Neutrophil (primary cell): ENCODE measurements at regions not wholly inside any gene's neighbourhood (a gene's known extent, or its start where the extent isn't known, plus 50 kb on each side); places are given as distances from the start of the nearest gene placed in this dataset.

ENCODE experiments used
- H3K27ac ChIP-seq: fragments of 200-600 bp; sonication (generic); 2 replicates; pipeline ENCODE4 v1.5.1; 2016; ENCODE audit warnings: mild to moderate bottlenecking, moderate library complexity
- H3K27me3 ChIP-seq: fragments of 200-600 bp; sonication (generic); 2 replicates; pipeline ENCODE4 v1.6.0; 2016; ENCODE audit warnings: mild to moderate bottlenecking
- H3K36me3 ChIP-seq: fragments of 200-600 bp; sonication (generic); 2 replicates; pipeline ENCODE4 v1.5.1; 2017
- H3K4me1 ChIP-seq, 2 experiments: fragments of 200-600 bp in 1 of 2; sonication (generic) in 1 of 2; 1 replicate in 1 of 2; 2 replicates in 1 of 2; pipeline versions ENCODE4 v1.5.1 to v1.6.1; 2013 to 2016; ENCODE audit warnings: low read depth in 1 of 2, low read length in 1 of 2, mild to moderate bottlenecking in 1 of 2, moderate library complexity in 1 of 2; ENCODE audit not compliant: control insufficient read depth in 1 of 2, insufficient read depth in 1 of 2
- H3K4me3 ChIP-seq, 2 experiments: fragments of 200-600 bp in 1 of 2; sonication (generic) in 1 of 2; 1 replicate in 1 of 2; 2 replicates in 1 of 2; pipeline ENCODE4 v1.5.1; 2013 to 2016; ENCODE audit warnings: low read depth in 1 of 2, low read length in 1 of 2, mild to moderate bottlenecking in 1 of 2, moderate library complexity in 1 of 2
- H3K9me3 ChIP-seq: fragments of 200-600 bp; sonication (generic); 2 replicates; pipeline ENCODE4 v1.5.1; 2016
- TF ChIP-seq, protein P1 (sequence below): fragments of 200-600 bp; sonication (generic); IDR thresholded peaks from 2 replicates; pipeline ENCODE4 v1.5.1; 2016; ENCODE audit warnings: antibody characterized with exemption

DNA sequence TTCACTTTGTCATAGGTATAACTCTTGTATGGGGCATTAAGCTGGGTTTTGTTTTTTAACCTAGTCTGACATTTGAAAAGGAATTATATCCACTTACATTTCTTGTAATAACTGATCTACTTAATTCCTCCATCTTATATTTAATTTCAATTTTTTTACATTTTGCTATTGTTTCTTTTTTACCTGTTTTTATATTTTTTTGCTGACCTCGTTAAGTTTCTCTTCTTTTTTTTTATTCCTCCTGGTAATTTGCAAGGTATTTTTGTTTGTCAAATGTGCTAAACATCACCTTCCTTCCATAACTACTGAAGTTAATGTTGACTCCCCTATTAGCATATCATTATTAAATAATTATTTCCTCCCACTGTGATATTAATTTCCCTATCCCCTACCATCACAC lies 87.7 kb upstream of the NR2F2 start:
- no peaks in the 10 kb centered on the region for H3K4me1 ChIP-seq
- H3K4me3 ChIP-seq: no peak overlapping the region
- no peaks in the 10 kb centered on the region for H3K36me3 ChIP-seq
- no peaks in the 10 kb centered on the region for H3K9me3 ChIP-seq
- H3K27me3 ChIP-seq: no peaks in the 10 kb centered on the region
- H3K27ac ChIP-seq: no peak overlapping the region
- TF ChIP-seq, protein P1, sequence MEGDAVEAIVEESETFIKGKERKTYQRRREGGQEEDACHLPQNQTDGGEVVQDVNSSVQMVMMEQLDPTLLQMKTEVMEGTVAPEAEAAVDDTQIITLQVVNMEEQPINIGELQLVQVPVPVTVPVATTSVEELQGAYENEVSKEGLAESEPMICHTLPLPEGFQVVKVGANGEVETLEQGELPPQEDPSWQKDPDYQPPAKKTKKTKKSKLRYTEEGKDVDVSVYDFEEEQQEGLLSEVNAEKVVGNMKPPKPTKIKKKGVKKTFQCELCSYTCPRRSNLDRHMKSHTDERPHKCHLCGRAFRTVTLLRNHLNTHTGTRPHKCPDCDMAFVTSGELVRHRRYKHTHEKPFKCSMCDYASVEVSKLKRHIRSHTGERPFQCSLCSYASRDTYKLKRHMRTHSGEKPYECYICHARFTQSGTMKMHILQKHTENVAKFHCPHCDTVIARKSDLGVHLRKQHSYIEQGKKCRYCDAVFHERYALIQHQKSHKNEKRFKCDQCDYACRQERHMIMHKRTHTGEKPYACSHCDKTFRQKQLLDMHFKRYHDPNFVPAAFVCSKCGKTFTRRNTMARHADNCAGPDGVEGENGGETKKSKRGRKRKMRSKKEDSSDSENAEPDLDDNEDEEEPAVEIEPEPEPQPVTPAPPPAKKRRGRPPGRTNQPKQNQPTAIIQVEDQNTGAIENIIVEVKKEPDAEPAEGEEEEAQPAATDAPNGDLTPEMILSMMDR: no peak

DNA sequence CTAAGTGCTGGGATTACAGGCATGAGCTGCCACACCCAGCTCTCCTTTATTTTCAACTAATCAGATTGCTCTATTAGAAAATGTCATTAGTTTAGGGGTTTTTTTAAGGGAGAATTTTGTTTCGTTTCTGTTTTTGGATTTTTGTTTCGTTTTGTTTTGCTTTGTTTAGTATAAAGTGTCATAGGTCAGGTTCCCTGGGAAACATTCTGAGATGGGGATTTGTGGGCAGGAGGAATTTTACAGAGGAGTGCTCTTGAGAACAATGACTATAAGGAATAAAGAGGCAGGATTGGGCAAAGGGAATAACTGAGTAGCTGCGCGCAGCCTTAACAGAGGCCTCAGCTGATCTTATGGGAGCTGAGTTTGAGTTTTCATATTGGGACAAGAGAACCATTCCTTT lies 86.8 kb upstream of the NR2F2 start:
- TF ChIP-seq, protein P1: no peak
- H3K9me3 ChIP-seq: no peaks in the 10 kb centered on the region

DNA sequence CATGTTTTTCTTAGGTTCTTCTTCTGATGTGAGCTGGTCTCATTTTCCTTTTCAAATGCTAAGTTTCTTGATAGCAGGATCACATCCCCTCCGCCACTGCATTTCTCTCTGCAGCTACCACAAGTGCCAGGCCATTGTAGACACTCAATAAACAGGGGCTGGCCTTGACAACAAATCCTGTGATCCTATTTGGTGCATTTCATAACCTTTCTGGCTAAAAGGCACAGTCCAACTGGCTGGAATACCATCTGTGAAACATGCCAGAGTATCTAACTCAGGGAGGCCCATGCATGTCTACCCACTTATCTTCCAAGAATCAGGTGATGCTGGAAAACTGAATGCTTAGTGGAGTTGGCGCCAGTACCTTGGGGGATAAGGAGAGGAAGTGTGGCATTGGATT lies 85.2 kb upstream of the NR2F2 start:
- Histone ChIP-seq H3K27me3 (no peaks in the 10 kb centered on the region), H3K4me1 (no peaks in the 10 kb centered on the region), H3K9me3 (no peaks in the 10 kb centered on the region), H3K27ac (no peak overlapping the region), H3K4me3 (no peak overlapping the region), H3K36me3 (no peaks in the 10 kb centered on the region)
- TF ChIP-seq, protein P1: no peak

More for the DNA sequence above, 86.8 kb upstream of the NR2F2 start:
- Histone ChIP-seq H3K27ac (no peak overlapping the region), H3K4me3 (no peak overlapping the region), H3K27me3 (no peaks in the 10 kb centered on the region), H3K4me1 (no peaks in the 10 kb centered on the region), H3K36me3 (no peaks in the 10 kb centered on the region)

DNA sequence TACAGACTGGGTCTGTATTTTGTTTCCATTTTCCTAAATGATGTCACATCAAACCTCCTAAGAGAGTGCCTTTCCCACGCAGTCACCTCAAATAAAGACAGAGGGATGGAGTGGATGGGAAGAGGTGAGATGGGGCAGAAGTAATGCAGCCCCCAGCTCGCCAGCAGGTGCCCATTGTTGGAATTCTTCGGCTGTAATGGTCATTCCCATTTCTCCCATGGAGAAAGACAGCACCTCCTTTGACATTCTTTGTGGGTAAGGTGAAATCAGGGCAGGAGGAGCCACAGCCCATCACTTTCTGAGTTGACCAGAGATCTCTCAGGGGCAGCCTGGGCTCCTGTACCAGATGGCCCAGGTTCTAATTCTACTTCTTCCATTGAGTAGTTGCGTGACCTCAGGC lies 84.4 kb upstream of the NR2F2 start:
- H3K9me3 ChIP-seq: no peaks in the 10 kb centered on the region
- no peaks in the 10 kb centered on the region for H3K36me3 ChIP-seq
- H3K4me3 ChIP-seq: no peak overlapping the region
- H3K27me3 ChIP-seq: no peaks in the 10 kb centered on the region
- H3K27ac ChIP-seq: no peak overlapping the region
- TF ChIP-seq, protein P1: no peak
- no peaks in the 10 kb centered on the region for H3K4me1 ChIP-seq

DNA sequence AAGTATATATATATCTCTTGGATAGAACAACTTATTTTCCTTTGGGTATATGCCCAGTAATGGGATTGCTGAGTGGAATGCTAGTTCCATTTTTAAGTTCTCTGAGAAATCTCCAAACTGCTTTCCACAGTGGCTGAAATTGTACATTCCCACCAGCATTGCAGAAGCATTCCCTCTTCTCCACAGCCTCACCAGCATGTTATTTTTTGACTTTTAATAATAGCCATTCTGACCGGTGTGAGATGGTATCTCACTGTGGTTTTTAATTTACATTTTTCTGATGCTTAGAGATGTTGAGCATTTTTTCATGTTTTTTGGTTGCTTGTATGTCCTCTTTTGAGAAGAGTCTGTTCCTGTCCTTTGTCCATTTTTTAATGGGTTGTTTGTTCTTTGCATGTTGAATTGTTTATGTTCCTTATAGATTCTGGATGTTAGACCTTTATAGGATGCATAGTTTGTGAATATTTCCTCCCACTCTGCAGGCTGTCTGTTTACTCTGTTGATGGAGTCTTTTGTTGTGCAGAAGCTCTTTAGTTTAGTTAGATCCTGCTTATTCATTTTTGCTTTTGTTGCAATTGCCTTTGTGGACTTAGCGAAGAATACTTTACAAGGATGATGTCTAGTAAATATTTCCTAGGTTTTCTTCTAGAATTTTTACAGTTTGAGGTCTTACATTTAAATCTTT lies 82.7 kb upstream of the NR2F2 start:
- H3K4me3 ChIP-seq: no peak overlapping the region
- no peaks in the 10 kb centered on the region for H3K27me3 ChIP-seq
- H3K4me1 ChIP-seq: no peaks in the 10 kb centered on the region
- H3K27ac ChIP-seq: no peak overlapping the region
- TF ChIP-seq, protein P1: no peak
- H3K9me3 ChIP-seq: no peaks in the 10 kb centered on the region
- H3K36me3 ChIP-seq: no peaks in the 10 kb centered on the region
